HepG2 (cell line): ENCODE measurements at regions not wholly inside any gene's neighbourhood (a gene's known extent, or its start where the extent isn't known, plus 50 kb on each side); places are given as distances from the start of the nearest gene placed in this dataset.

Source experiments
- ATAC-seq: fragments of 200-7000 bp; cut with Tn5 transposase; 3 replicates; pipeline ENCODE4 v1.9.1; 2020; ENCODE audit warnings: mild to moderate bottlenecking, moderate library complexity
- BruUV-seq: library from RNA; stranded (reverse); fragments of 400-500 nt; replicated peaks from 2 replicates; lab custom pipeline; 2021; lab: Mats Ljungman, UMichigan
- CTCF ChIA-PET: fragments of 300-600 bp; formaldehyde crosslinking; extraction: SDS; loops from one replicate; lab custom pipeline; 2021; ENCODE audit warnings: low total read pairs, inconsistent platforms, low intra/inter-chr PET ratio; lab: Yijun Ruan, JAX
- POLR2A ChIA-PET: fragments of 350-600 bp; sonication (Branson Sonifier 250); formaldehyde crosslinking; loops from one replicate; lab custom pipeline; 2020; ENCODE audit warnings: antibody characterized with exemption, inconsistent platforms; lab: Yijun Ruan, JAX
- DNase-seq: peaks from one replicate; pipeline ENCODE4 v3.0.0-alpha.2; 2015; ENCODE audit warnings: low spot score
- FAIRE-seq: peaks from 3 replicates; lab custom pipeline; 2011; peaks lifted over from hg19 to GRCh38; lab: Jason Lieb, UNC
- H2AFZ ChIP-seq: one replicate; pipeline ENCODE4 v1.6.1; 2011; ENCODE audit warnings: low read length, inconsistent platforms
- H3K27ac ChIP-seq: fragments of 300-600 bp; 3 replicates; pipeline ENCODE4 v1.8.0; 2011; ENCODE audit warnings: mixed run types, mild to moderate bottlenecking, mixed read lengths, low read length, inconsistent platforms; ENCODE audit not compliant: insufficient read depth; ENCODE audit errors: extremely low read length
- H3K27me3 ChIP-seq, 2 experiments: fragments of 200-600 bp in 1 of 2; 2 replicates in 1 of 2; 3 replicates in 1 of 2; pipeline versions ENCODE4 v1.6.0 to v1.8.0; 2011; ENCODE audit warnings: low read length in 2 of 2, mild to moderate bottlenecking in 2 of 2, moderate library complexity in 2 of 2, inconsistent platforms in 1 of 2; ENCODE audit not compliant: insufficient read depth in 2 of 2, control insufficient read depth in 1 of 2
- H3K36me3 ChIP-seq, 2 experiments: fragments of 200-600 bp in 1 of 2; replicated peaks in 1 of 2; 2 replicates in 1 of 2; 3 replicates in 1 of 2; pipeline versions ENCODE4 v1.5.1 to v1.8.0; 2011; ENCODE audit warnings: low read length in 2 of 2, inconsistent platforms in 1 of 2; ENCODE audit not compliant: insufficient read depth in 2 of 2, control insufficient read depth in 1 of 2
- H3K4me1 ChIP-seq: 2 replicates; pipeline ENCODE4 v1.5.1; 2012; ENCODE audit warnings: low read length, inconsistent platforms; ENCODE audit not compliant: insufficient read depth
- H3K4me2 ChIP-seq: 2 replicates; pipeline ENCODE4 v1.6.0; 2011; ENCODE audit warnings: low read depth, low read length, inconsistent platforms
- H3K4me3 ChIP-seq, 3 experiments: fragments of 200-600 bp in 1 of 3; sonication (generic), shearing (Covaris generic) in 1 of 3; replicated peaks in 1 of 3; 2 replicates each; pipeline ENCODE4 v1.5.1; 2011 to 2016; ENCODE audit warnings: low read length in 3 of 3, inconsistent platforms in 2 of 3, low read depth in 2 of 3, mild to moderate bottlenecking in 2 of 3, control low read depth in 1 of 3, mixed read lengths in 1 of 3; ENCODE audit not compliant: insufficient read depth in 1 of 3
- H3K79me2 ChIP-seq: one replicate; pipeline ENCODE4 v1.6.1; 2011; ENCODE audit warnings: low read length, inconsistent platforms; ENCODE audit not compliant: insufficient read depth
- H3K9ac ChIP-seq: 2 replicates; pipeline ENCODE4 v1.6.0; 2011; ENCODE audit warnings: mild to moderate bottlenecking, low read depth, low read length, inconsistent platforms; ENCODE audit not compliant: insufficient read depth
- H3K9me3 ChIP-seq: 2 replicates; pipeline ENCODE4 v1.5.1; 2012; ENCODE audit warnings: mild to moderate bottlenecking, low read length
- H4K20me1 ChIP-seq: 2 replicates; pipeline ENCODE4 v1.6.0; 2011; ENCODE audit warnings: inconsistent platforms, mild to moderate bottlenecking, low read length, moderate library complexity; ENCODE audit not compliant: insufficient read depth
- CENPT ChIP-seq: sonication (generic); formaldehyde crosslinking; IDR thresholded peaks from 2 replicates; pipeline ENCODE4 v1.8.0; 2022; ENCODE audit warnings: low read depth, mild to moderate bottlenecking, moderate library complexity, missing genetic modification reagents
- FOSL1 ChIP-seq: sonication (generic); formaldehyde crosslinking; IDR thresholded peaks from 2 replicates; pipeline ENCODE4 v1.9.0; 2021; ENCODE audit warnings: missing genetic modification reagents, borderline replicate concordance
- GATA4 ChIP-seq: sonication (generic); IDR thresholded peaks from 2 replicates; pipeline ENCODE4 v1.6.1; 2016; ENCODE audit warnings: antibody characterized with exemption, low read depth, borderline replicate concordance
- KLF16 ChIP-seq, 2 experiments: sonication (generic) in 1 of 2; formaldehyde crosslinking in 1 of 2; IDR thresholded peaks; 2 replicates each; pipeline versions ENCODE4 v1.6.1 to v1.8.0; 2016 to 2023; ENCODE audit warnings: missing genetic modification reagents in 2 of 2, missing compliant biosample characterization in 1 of 2
- MLLT10 ChIP-seq: sonication (generic); formaldehyde crosslinking; IDR thresholded peaks from 2 replicates; pipeline ENCODE4 v1.4.0; 2020; ENCODE audit warnings: missing genetic modification reagents
- NFE2L2 ChIP-seq: fragments of 150-350 bp; IDR thresholded peaks from 2 replicates; pipeline ENCODE4 v1.6.1; 2014; ENCODE audit warnings: low read length
- NFYB ChIP-seq: sonication (generic); formaldehyde crosslinking; IDR thresholded peaks from 2 replicates; pipeline ENCODE4 v1.4.0; 2020; ENCODE audit warnings: missing genetic modification reagents
- NKX3-1 ChIP-seq: sonication (generic); formaldehyde crosslinking; IDR thresholded peaks from 2 replicates; pipeline ENCODE4 v1.5.0; 2020; ENCODE audit warnings: missing genetic modification reagents
- REL ChIP-seq: sonication (generic); formaldehyde crosslinking; conservative IDR thresholded peaks from 2 replicates; pipeline ENCODE4 v1.8.0; 2022; ENCODE audit warnings: mild to moderate bottlenecking, missing genetic modification reagents, moderate library complexity
- TGIF2 ChIP-seq: IDR thresholded peaks from 2 replicates; pipeline ENCODE4 v1.6.1; 2016; ENCODE audit warnings: control low read depth, missing compliant biosample characterization
- ZNF335 ChIP-seq: sonication (generic); formaldehyde crosslinking; IDR thresholded peaks from 2 replicates; pipeline ENCODE4 v1.4.0; 2020; ENCODE audit warnings: missing genetic modification reagents
- ZNF619 ChIP-seq: sonication (generic); formaldehyde crosslinking; IDR thresholded peaks from 2 replicates; pipeline ENCODE4 v1.4.0; 2020; ENCODE audit warnings: mild to moderate bottlenecking, missing genetic modification reagents
- ZNF674 ChIP-seq: sonication (generic); formaldehyde crosslinking; IDR thresholded peaks from 2 replicates; pipeline ENCODE4 v1.5.0; 2020; ENCODE audit warnings: low read depth, mild to moderate bottlenecking, missing genetic modification reagents
- WGBS: methylation state at CpG from one replicate; pipeline ENCODE4 v1.1.6; 2017; ENCODE audit warnings: low lambda C conversion rate; 5-methylcytosine and 5-hydroxymethylcytosine counted together
- in situ Hi-C: cut with HindIII; loops from 2 replicates; pipeline ENCODE4 v1.10.0; 2017; ENCODE audit warnings: low pct_unique_long_range_greater_than_20kb; ENCODE audit not compliant: extremely low pct_ligation_motif_present
- intact Hi-C: fragments of 100-400 bp; cut with micrococcal nuclease; formaldehyde crosslinking; loops from one replicate; pipeline ENCODE4 v1.10.0; 2022; ENCODE audit not compliant: unreplicated experiment
- TF ChIP-seq, protein P1 (sequence below): sonication (generic); formaldehyde crosslinking; IDR thresholded peaks from 2 replicates; pipeline ENCODE4 v1.9.0; 2021; ENCODE audit warnings: missing genetic modification reagents, mild to moderate bottlenecking, borderline replicate concordance
- TF ChIP-seq, protein P2 (sequence below): sonication (generic); formaldehyde crosslinking; IDR thresholded peaks from 2 replicates; pipeline ENCODE4 v1.9.0; 2021; ENCODE audit warnings: missing genetic modification reagents, borderline replicate concordance
- TF ChIP-seq, protein P3 (sequence below): sonication (generic); formaldehyde crosslinking; IDR thresholded peaks from 2 replicates; pipeline ENCODE4 v1.5.1; 2020; ENCODE audit warnings: missing genetic modification reagents, mild to moderate bottlenecking, borderline replicate concordance
- TF ChIP-seq, protein P4 (sequence below): sonication (generic); formaldehyde crosslinking; IDR thresholded peaks from 2 replicates; pipeline ENCODE4 v1.4.0; 2020; ENCODE audit warnings: missing genetic modification reagents

DNA sequence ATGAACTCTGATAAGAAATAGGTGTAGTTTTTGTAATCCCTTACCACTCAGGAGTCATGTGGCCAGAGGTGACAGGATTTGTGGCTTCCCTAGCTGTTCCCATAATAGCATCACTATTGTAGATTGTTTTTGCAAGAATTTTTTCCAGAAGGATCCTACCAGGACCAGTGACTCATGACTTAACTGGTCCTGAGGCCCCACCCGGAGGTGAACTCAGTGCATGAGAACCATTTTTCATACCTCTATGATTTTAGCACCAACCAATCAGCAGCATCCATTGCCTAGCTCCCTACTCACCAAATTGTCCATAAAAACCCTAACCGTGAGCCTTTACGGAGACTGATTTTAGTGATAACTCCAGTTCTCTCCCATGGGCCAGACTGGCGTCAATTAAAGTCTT is 484.8 kb downstream of the PSAT1 start:
- CTCF ChIA-PET: no interaction called here
- DNase-seq (no peak), FAIRE-seq (no peak), ATAC-seq (no peak)
- H3K9ac ChIP-seq: no peak overlapping the region
- 16% methylated on average over 4 of the region's 4 CpGs for WGBS
- H3K4me1 ChIP-seq: no peaks in the 10 kb centered on the region
- in situ Hi-C loops: no loop called here
- no TSS peak for BruUV-seq
- no peak overlapping the region for H3K27ac ChIP-seq
- no peaks in the 10 kb centered on the region for H4K20me1 ChIP-seq
- H2AFZ ChIP-seq: no peak overlapping the region
- intact Hi-C loops: no loop called here
- POLR2A ChIA-PET: no interaction called here
- no peak overlapping the region for H3K4me3 ChIP-seq
- no peaks in the 10 kb centered on the region for H3K9me3 ChIP-seq
- no peaks in the 10 kb centered on the region for H3K27me3 ChIP-seq
- no peaks in the 10 kb centered on the region for H3K79me2 ChIP-seq
- no peaks in the 10 kb centered on the region for H3K36me3 ChIP-seq
- H3K4me2 ChIP-seq: no peak overlapping the region
- TF ChIP-seq MLLT10 (CRISPR knock-in tag) (no peak), REL (CRISPR knock-in tag) (no peak), ZNF335 (CRISPR knock-in tag) (no peak), CENPT (CRISPR knock-in tag) (no peak), GATA4 (no peak), ZNF674 (CRISPR knock-in tag) (no peak), NKX3-1 (CRISPR knock-in tag) (no peak), FOSL1 (CRISPR knock-in tag) (no peak), NFYB (CRISPR knock-in tag) (no peak), ZNF619 (CRISPR knock-in tag) (no peak), KLF16 (CRISPR knock-in tag; IDR thresholded peaks at IDR 0.05) (no peak), TGIF2 (CRISPR knock-in tag) (no peak), NFE2L2 (no peak)
- TF ChIP-seq, protein P1, sequence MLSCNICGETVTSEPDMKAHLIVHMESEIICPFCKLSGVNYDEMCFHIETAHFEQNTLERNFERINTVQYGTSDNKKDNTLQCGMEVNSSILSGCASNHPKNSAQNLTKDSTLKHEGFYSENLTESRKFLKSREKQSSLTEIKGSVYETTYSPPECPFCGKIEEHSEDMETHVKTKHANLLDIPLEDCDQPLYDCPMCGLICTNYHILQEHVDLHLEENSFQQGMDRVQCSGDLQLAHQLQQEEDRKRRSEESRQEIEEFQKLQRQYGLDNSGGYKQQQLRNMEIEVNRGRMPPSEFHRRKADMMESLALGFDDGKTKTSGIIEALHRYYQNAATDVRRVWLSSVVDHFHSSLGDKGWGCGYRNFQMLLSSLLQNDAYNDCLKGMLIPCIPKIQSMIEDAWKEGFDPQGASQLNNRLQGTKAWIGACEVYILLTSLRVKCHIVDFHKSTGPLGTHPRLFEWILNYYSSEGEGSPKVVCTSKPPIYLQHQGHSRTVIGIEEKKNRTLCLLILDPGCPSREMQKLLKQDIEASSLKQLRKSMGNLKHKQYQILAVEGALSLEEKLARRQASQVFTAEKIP: no peak
- TF ChIP-seq, protein P2, sequence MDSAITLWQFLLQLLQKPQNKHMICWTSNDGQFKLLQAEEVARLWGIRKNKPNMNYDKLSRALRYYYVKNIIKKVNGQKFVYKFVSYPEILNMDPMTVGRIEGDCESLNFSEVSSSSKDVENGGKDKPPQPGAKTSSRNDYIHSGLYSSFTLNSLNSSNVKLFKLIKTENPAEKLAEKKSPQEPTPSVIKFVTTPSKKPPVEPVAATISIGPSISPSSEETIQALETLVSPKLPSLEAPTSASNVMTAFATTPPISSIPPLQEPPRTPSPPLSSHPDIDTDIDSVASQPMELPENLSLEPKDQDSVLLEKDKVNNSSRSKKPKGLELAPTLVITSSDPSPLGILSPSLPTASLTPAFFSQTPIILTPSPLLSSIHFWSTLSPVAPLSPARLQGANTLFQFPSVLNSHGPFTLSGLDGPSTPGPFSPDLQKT (CRISPR knock-in tag): no peak
- TF ChIP-seq, protein P3, sequence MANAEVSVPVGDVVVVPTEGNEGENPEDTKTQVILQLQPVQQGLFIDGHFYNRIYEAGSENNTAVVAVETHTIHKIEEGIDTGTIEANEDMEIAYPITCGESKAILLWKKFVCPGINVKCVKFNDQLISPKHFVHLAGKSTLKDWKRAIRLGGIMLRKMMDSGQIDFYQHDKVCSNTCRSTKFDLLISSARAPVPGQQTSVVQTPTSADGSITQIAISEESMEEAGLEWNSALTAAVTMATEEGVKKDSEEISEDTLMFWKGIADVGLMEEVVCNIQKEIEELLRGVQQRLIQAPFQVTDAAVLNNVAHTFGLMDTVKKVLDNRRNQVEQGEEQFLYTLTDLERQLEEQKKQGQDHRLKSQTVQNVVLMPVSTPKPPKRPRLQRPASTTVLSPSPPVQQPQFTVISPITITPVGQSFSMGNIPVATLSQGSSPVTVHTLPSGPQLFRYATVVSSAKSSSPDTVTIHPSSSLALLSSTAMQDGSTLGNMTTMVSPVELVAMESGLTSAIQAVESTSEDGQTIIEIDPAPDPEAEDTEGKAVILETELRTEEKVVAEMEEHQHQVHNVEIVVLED (CRISPR knock-in tag): no peak
- TF ChIP-seq, protein P4, sequence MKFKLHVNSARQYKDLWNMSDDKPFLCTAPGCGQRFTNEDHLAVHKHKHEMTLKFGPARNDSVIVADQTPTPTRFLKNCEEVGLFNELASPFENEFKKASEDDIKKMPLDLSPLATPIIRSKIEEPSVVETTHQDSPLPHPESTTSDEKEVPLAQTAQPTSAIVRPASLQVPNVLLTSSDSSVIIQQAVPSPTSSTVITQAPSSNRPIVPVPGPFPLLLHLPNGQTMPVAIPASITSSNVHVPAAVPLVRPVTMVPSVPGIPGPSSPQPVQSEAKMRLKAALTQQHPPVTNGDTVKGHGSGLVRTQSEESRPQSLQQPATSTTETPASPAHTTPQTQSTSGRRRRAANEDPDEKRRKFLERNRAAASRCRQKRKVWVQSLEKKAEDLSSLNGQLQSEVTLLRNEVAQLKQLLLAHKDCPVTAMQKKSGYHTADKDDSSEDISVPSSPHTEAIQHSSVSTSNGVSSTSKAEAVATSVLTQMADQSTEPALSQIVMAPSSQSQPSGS (CRISPR knock-in tag): no peak
